Karpas-422 (cell line): ENCODE measurements at regions not wholly inside any gene's neighbourhood (a gene's known extent, or its start where the extent isn't known, plus 50 kb on each side); places are given as distances from the start of the nearest gene placed in this dataset.

ENCODE experiments used
- DNase-seq: peaks from one replicate; pipeline ENCODE4 v3.0.0-alpha.2; 2015
- H2AFZ ChIP-seq: fragments of 200-600 bp; sonication (generic); 2 replicates; pipeline ENCODE4 v1.6.1; 2014; ENCODE audit warnings: antibody characterized with exemption, low read length, mixed read lengths
- H3K27ac ChIP-seq: fragments of 200-600 bp; sonication (generic); 2 replicates; pipeline ENCODE4 v1.5.1; 2014; ENCODE audit warnings: mild to moderate bottlenecking, low read length, moderate library complexity
- H3K27me3 ChIP-seq: fragments of 200-600 bp; sonication (generic); 2 replicates; pipeline ENCODE4 v1.6.1; 2014; ENCODE audit warnings: low read length, mixed read lengths
- H3K36me3 ChIP-seq: fragments of 200-600 bp; sonication (generic); 2 replicates; pipeline ENCODE4 v1.6.1; 2014; ENCODE audit warnings: low read length, mixed read lengths; ENCODE audit not compliant: insufficient read depth
- H3K4me1 ChIP-seq: fragments of 200-600 bp; sonication (generic); 2 replicates; pipeline ENCODE4 v1.6.1; 2014; ENCODE audit warnings: mild to moderate bottlenecking, low read length, mixed read lengths
- H3K4me2 ChIP-seq: fragments of 200-600 bp; sonication (generic); 2 replicates; pipeline ENCODE4 v1.6.1; 2014; ENCODE audit warnings: low read length, low read depth, mild to moderate bottlenecking; ENCODE audit not compliant: poor library complexity, severe bottlenecking
- H3K4me3 ChIP-seq: fragments of 200-600 bp; sonication (generic); 2 replicates; pipeline ENCODE4 v1.5.1; 2014; ENCODE audit warnings: mild to moderate bottlenecking, antibody characterized with exemption, low read length, mixed read lengths
- H3K79me2 ChIP-seq: fragments of 200-600 bp; sonication (generic); 2 replicates; pipeline ENCODE4 v1.6.1; 2014; ENCODE audit warnings: mild to moderate bottlenecking, low read length, mixed read lengths
- H3K9ac ChIP-seq: fragments of 200-600 bp; sonication (generic); 2 replicates; pipeline ENCODE4 v1.6.0; 2014; ENCODE audit warnings: low read length
- H3K9me2 ChIP-seq: fragments of 200-600 bp; sonication (generic), shearing (Covaris generic); replicated peaks from 2 replicates; pipeline ENCODE4 v1.6.0; 2014; ENCODE audit warnings: mild to moderate bottlenecking, low read length, moderate library complexity; ENCODE audit not compliant: insufficient read depth
- H3K9me3 ChIP-seq: fragments of 300-700, 200-600 bp; sonication (generic); 2 replicates; pipeline ENCODE4 v1.6.1; 2014; ENCODE audit warnings: low read length, mixed read lengths
- H4K20me1 ChIP-seq: fragments of 200-600 bp; sonication (generic); 2 replicates; pipeline ENCODE4 v1.6.1; 2014; ENCODE audit warnings: mild to moderate bottlenecking, antibody characterized with exemption, low read length, low read depth; ENCODE audit not compliant: insufficient read depth

DNA sequence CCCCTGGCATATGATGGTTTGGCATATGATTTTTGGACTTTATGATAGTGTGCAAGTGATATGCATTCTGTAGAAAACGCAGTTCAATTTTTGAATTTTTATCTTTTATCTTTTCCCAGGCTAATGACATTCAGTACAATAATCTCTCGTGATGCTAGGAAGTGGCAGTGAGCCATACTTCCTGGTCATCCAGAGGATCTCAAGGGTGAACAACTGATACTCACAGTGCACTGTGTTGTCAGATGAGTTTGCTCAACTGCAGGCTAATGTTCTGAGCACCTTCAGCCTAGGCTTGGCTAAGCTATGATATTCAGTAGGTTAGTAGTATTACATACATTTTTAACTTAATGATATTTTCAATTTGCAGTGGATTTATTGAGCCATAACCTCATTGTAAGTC is 405.3 kb downstream of the PCDH7 start:
- H3K4me3 ChIP-seq, result no peak overlapping the region
- H3K79me2 ChIP-seq, result no peaks in the 10 kb centered on the region
- peaks cover 17% of the 10 kb centered on the region; the same call in 1 of the 2 replicates for H3K9me3 ChIP-seq
- H3K4me1 ChIP-seq, result no peaks in the 10 kb centered on the region
- H4K20me1 ChIP-seq, result no peaks in the 10 kb centered on the region
- no peaks in the 10 kb centered on the region for H3K36me3 ChIP-seq
- H3K27me3 ChIP-seq, result no peaks in the 10 kb centered on the region
- no peak for DNase-seq
- no peak overlapping the region for H3K9ac ChIP-seq
- no peak overlapping the region for H2AFZ ChIP-seq
- H3K9me2 ChIP-seq, result no peaks in the 10 kb centered on the region
- no peak overlapping the region for H3K27ac ChIP-seq
- H3K4me2 ChIP-seq, result no peak overlapping the region

DNA sequence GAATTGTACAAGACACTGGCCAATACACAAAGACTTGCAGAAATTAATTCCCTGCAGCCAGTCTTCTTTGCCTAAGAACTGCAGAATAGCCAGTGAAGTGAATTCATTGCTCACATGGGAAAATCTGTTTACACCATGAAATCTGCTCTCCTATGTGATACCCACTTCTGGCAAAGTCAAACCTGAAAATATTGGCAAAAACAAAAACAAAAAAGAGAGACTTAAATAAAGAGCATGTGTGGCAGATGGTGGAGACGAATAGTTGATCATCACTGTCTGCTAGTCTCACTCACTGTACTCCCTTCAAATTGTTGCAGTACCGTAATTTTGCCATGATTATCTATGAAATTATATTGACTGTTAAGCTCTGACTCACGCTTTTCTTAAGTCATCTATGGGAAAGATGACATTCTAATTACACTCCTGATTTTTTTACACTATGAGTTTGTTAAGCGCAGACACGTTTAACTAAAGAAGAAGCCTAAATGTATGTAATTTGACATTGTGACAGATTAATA is 406.8 kb downstream of the PCDH7 start:
- Histone ChIP-seq H3K4me2 (no peak overlapping the region), H3K36me3 (no peaks in the 10 kb centered on the region), H3K27ac (no peak overlapping the region), H3K9me3 (peaks cover 14% of the 10 kb centered on the region; the same call in 1 of the 2 replicates), H3K4me1 (no peaks in the 10 kb centered on the region), H2AFZ (no peak overlapping the region), H3K79me2 (no peaks in the 10 kb centered on the region), H4K20me1 (no peaks in the 10 kb centered on the region), H3K27me3 (no peaks in the 10 kb centered on the region), H3K9ac (no peak overlapping the region), H3K9me2 (no peaks in the 10 kb centered on the region), H3K4me3 (no peak overlapping the region)
- no peak for DNase-seq

DNA sequence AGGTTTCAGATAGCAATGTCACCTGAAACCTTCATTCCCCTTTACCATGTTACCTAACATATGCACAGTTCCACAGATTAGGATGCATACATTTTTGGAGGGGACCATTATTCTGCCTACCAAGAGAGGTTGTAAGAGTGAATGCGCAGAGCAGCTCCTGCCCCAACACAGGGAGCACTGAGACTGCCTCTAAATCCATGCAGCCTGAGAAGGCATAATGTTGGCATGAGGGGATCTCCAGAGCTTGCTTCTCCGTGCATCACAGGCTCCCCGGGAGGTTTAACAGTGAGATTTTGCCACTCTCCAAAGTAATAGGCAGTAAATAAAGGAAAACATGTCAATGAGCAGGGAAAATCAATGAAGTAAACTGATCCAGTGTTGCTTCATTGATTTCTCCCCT is 410.8 kb downstream of the PCDH7 start:
- Histone ChIP-seq H3K4me3 (no peak overlapping the region), H2AFZ (no peak overlapping the region), H3K9me3 (peaks cover 29% of the 10 kb centered on the region), H3K79me2 (no peaks in the 10 kb centered on the region), H3K4me2 (no peak overlapping the region), H3K9ac (no peak overlapping the region), H3K4me1 (no peaks in the 10 kb centered on the region), H3K27me3 (no peaks in the 10 kb centered on the region), H3K9me2 (no peaks in the 10 kb centered on the region), H4K20me1 (no peaks in the 10 kb centered on the region), H3K36me3 (no peaks in the 10 kb centered on the region), H3K27ac (no peak overlapping the region)
- DNase-seq, result no peak

DNA sequence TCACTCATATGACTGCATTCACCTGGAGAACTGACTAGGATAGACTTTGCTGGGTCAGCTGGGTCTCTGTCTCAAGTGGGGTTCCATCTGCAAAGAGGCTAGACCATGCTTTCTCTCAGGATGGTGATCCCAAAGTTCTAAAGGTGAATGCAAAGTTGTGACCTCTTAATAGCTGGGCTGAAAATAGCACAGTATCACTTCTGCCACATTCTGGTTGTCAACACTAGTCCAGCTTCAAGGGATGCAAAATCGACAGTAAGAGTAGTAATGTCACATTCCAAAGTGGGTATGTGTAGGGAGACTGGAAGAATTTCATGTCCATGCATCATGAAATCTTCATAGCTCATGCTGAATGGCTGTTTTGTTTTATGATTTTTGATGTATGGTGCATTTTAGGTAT is 414.6 kb downstream of the PCDH7 start:
- no peak overlapping the region for H2AFZ ChIP-seq
- H3K79me2 ChIP-seq, result no peaks in the 10 kb centered on the region
- peaks cover 34% of the 10 kb centered on the region for H3K9me3 ChIP-seq
- H4K20me1 ChIP-seq, result no peaks in the 10 kb centered on the region
- no peak overlapping the region for H3K27ac ChIP-seq
- no peaks in the 10 kb centered on the region for H3K36me3 ChIP-seq
- no peaks in the 10 kb centered on the region for H3K27me3 ChIP-seq
- H3K9me2 ChIP-seq, result no peaks in the 10 kb centered on the region
- no peak overlapping the region for H3K4me3 ChIP-seq
- no peak overlapping the region for H3K4me2 ChIP-seq
- H3K9ac ChIP-seq, result no peak overlapping the region
- no peak for DNase-seq
- no peaks in the 10 kb centered on the region for H3K4me1 ChIP-seq

DNA sequence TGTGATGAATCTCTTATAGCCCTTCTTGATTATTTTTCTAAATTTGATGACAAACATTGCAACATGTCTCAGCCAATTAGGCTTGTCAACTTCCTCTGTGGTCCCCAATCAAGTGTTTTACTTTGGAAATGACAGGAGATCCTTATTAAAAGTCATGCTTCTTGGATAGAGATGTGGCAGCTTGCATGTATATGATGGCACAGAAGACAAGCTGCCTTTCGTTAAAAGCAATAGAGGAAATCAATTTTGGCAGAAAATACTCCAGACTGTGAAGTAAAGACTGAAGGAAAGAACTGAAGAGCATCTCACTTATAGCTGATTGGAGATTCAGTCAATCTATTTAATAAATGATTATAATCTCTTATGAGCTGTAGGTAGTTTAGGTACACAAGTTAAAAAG is 419.6 kb downstream of the PCDH7 start:
- Histone ChIP-seq H4K20me1 (no peaks in the 10 kb centered on the region), H3K4me2 (no peak overlapping the region), H3K36me3 (no peaks in the 10 kb centered on the region), H3K9me2 (no peaks in the 10 kb centered on the region), H3K79me2 (no peaks in the 10 kb centered on the region), H2AFZ (no peak overlapping the region), H3K4me1 (no peaks in the 10 kb centered on the region), H3K4me3 (no peak overlapping the region), H3K9me3 (peaks cover 33% of the 10 kb centered on the region), H3K27ac (no peak overlapping the region), H3K27me3 (no peaks in the 10 kb centered on the region), H3K9ac (no peak overlapping the region)
- no peak for DNase-seq

DNA sequence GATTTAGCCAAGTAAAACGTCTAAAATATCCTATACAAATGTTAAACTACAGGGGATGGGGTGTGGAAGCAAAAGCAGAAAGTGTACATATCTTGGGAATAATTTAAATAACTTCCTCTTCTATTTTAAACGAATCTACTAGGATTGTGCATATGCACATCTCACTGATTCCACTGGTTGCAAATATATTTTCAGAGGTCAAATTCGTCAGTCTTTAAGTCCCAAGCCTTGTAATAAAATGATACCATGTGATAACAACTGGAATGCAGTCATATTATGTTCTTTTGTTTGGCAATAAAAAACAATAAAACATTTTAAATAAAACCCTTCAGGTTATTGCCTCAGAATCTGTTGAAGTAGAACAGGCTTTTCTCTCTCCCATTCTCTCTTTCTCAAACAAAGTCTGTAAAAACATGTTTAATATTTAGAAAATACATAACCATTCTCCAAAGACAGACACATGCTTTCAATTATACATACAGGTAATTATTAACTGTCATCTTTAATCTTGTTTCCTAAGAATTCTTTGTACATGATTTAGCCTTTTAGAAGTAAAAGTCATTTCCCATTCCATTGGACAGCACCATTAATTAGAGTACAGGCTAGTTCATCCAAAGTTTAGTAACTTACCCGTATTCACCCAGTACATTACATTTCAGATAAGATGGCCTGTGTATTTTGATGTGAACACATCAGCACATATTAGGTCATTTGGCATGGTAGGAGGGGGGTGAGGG is 421.1 kb downstream of the PCDH7 start:
- no peak for DNase-seq
- Histone ChIP-seq H3K79me2 (no peaks in the 10 kb centered on the region), H3K9ac (no peak overlapping the region), H3K4me2 (no peak overlapping the region), H3K4me1 (no peaks in the 10 kb centered on the region), H3K27me3 (no peaks in the 10 kb centered on the region), H3K9me2 (no peaks in the 10 kb centered on the region), H3K36me3 (no peaks in the 10 kb centered on the region), H3K27ac (no peak overlapping the region), H2AFZ (no peak overlapping the region), H3K9me3 (peaks cover 32% of the 10 kb centered on the region), H3K4me3 (no peak overlapping the region), H4K20me1 (no peaks in the 10 kb centered on the region)

DNA sequence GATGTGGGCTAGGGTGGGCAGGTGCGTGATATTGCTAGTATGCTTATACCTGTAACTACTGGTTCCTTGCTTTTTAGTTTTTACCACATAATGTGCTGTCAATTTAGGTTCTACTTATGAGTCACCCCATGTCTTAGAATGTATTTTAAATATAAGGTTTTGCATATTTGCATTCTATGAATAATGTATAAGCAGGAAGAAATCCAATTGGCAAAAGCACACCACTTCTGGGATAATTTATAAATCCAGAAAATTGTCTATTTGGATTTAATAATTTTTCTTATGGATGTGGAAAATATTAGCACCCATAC is 421.6 kb downstream of the PCDH7 start:
- no peak overlapping the region for H3K4me2 ChIP-seq
- no peaks in the 10 kb centered on the region for H3K79me2 ChIP-seq
- H4K20me1 ChIP-seq, result no peaks in the 10 kb centered on the region
- H3K27ac ChIP-seq, result no peak overlapping the region
- H3K9me2 ChIP-seq, result no peaks in the 10 kb centered on the region
- H3K9ac ChIP-seq, result no peak overlapping the region
- H3K36me3 ChIP-seq, result no peaks in the 10 kb centered on the region
- H3K4me1 ChIP-seq, result no peaks in the 10 kb centered on the region
- H3K4me3 ChIP-seq, result no peak overlapping the region
- no peak overlapping the region for H2AFZ ChIP-seq
- H3K27me3 ChIP-seq, result no peaks in the 10 kb centered on the region
- peaks cover 35% of the 10 kb centered on the region for H3K9me3 ChIP-seq
- DNase-seq, result no peak

DNA sequence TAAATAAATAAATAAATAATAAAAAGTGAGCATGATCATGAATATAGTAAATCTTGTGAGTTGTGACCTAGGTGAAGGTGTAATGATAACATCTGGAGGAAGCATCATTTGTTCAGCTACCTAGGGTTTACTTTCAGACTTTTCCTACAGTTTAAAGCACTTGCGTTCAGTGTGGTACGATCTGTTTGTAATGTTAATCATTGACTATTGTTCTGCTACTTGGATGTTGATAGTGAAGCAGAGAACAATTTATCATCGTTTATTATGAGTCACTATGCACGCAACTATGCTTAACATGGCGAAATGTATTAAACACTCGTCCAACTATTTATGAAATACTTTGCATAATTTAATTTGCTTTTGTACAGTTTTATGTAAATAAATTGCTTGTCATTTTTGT is 426.2 kb downstream of the PCDH7 start:
- DNase-seq, result no peak
- H4K20me1 ChIP-seq, result no peaks in the 10 kb centered on the region
- H3K4me2 ChIP-seq, result no peak overlapping the region
- H3K4me3 ChIP-seq, result no peak overlapping the region
- H3K9ac ChIP-seq, result no peak overlapping the region
- H3K27me3 ChIP-seq, result no peaks in the 10 kb centered on the region
- H2AFZ ChIP-seq, result no peak overlapping the region
- peaks cover 34% of the 10 kb centered on the region for H3K9me3 ChIP-seq
- no peaks in the 10 kb centered on the region for H3K4me1 ChIP-seq
- no peak overlapping the region for H3K27ac ChIP-seq
- no peaks in the 10 kb centered on the region for H3K36me3 ChIP-seq
- H3K9me2 ChIP-seq, result no peaks in the 10 kb centered on the region
- H3K79me2 ChIP-seq, result no peaks in the 10 kb centered on the region
